ENCODE measurements at regions not wholly inside any gene's neighbourhood (a gene's known extent, or its start where the extent isn't known, plus 50 kb on each side); places are given as distances from the start of the nearest gene placed in this dataset.

- BruUV-seq (replicated peaks), result no TSS peak
- H3K27ac ChIP-seq (ENCODE audit: low read depth, low read length, poor library complexity, severe bottlenecking), result no peak overlapping the region
- no peak overlapping the region for H3K4me3 ChIP-seq (ENCODE audit: low read depth, low read length, poor library complexity, severe bottlenecking)
- TF ChIP-seq EZH2phosphoT487 (IDR thresholded peaks at IDR 0.05; ENCODE audit: borderline replicate concordance, low read depth, low read length), result no peak
- no peak for TF ChIP-seq CTCF (conservative IDR thresholded peaks at IDR 0.05; ENCODE audit: low read length)
- H3K4me2 ChIP-seq (ENCODE audit: low read length), result no peak overlapping the region
- H3K9me3 ChIP-seq (ENCODE audit: low read length), result no peaks in the 10 kb centered on the region
- intact Hi-C loops (cut with micrococcal nuclease; ENCODE audit: unreplicated experiment), result no loop called here
- ChIA-PET CTCF (ENCODE audit: unreplicated experiment) (no interaction called here), POLR2A (no interaction called here)
- H3K36me3 ChIP-seq (ENCODE audit: insufficient read depth, low read length), result no peaks in the 10 kb centered on the region
- no peaks in the 10 kb centered on the region for H3K9me2 ChIP-seq (ENCODE audit: insufficient read depth, low read length)
- no peak for DNase-seq (ENCODE audit: low spot score)
- no peaks in the 10 kb centered on the region for H3K79me2 ChIP-seq (ENCODE audit: insufficient read depth, low read depth, low read length)
- no peaks in the 10 kb centered on the region for H3K4me1 ChIP-seq (ENCODE audit: insufficient read depth, low read length, poor library complexity, severe bottlenecking)
- H2AFZ ChIP-seq (ENCODE audit: low read length), result no peak overlapping the region
- no peaks in the 10 kb centered on the region for H4K20me1 ChIP-seq (ENCODE audit: insufficient read depth, low read length)
Measured at GRCh38 chr3:176661432-176661964, 535.8 kb downstream of the TBL1XR1 start.

GRCh38 chr3:176655404-176656094 is 541.7 kb downstream of the TBL1XR1 start:
- no peaks in the 10 kb centered on the region for H4K20me1 ChIP-seq (ENCODE audit: insufficient read depth, low read length)
- ChIA-PET POLR2A (interaction anchor here (0.5 to 1.1 kb wide), 2 partner anchors 8 to 20 kb away, joined by 3 read pairs; no protein-coding TSS in a partner anchor), CTCF (ENCODE audit: unreplicated experiment) (no interaction called here)
- DNase-seq (ENCODE audit: low spot score), result no peak
- no peak overlapping the region for H3K27ac ChIP-seq (ENCODE audit: low read depth, low read length, poor library complexity, severe bottlenecking)
- H3K36me3 ChIP-seq (ENCODE audit: insufficient read depth, low read length), result no peaks in the 10 kb centered on the region
- H2AFZ ChIP-seq (ENCODE audit: low read length), result no peak overlapping the region
- H3K4me1 ChIP-seq (ENCODE audit: insufficient read depth, low read length, poor library complexity, severe bottlenecking), result no peaks in the 10 kb centered on the region
- H3K9me3 ChIP-seq (ENCODE audit: low read length), result no peaks in the 10 kb centered on the region
- H3K4me3 ChIP-seq (ENCODE audit: low read depth, low read length, poor library complexity, severe bottlenecking), result no peak overlapping the region
- no TSS peak for BruUV-seq (replicated peaks)
- H3K9me2 ChIP-seq (ENCODE audit: insufficient read depth, low read length), result no peaks in the 10 kb centered on the region
- H3K79me2 ChIP-seq (ENCODE audit: insufficient read depth, low read depth, low read length), result no peaks in the 10 kb centered on the region
- H3K4me2 ChIP-seq (ENCODE audit: low read length), result no peak overlapping the region
- intact Hi-C loops (cut with micrococcal nuclease; ENCODE audit: unreplicated experiment), result no loop called here
- TF ChIP-seq EZH2phosphoT487 (IDR thresholded peaks at IDR 0.05; ENCODE audit: borderline replicate concordance, low read depth, low read length) (no peak), CTCF (conservative IDR thresholded peaks at IDR 0.05; ENCODE audit: low read length) (no peak)

- no peak for DNase-seq (ENCODE audit: low spot score)
- no peaks in the 10 kb centered on the region for H3K9me2 ChIP-seq (ENCODE audit: insufficient read depth, low read length)
- ChIA-PET CTCF (ENCODE audit: unreplicated experiment) (no interaction called here), POLR2A (no interaction called here)
- no peaks in the 10 kb centered on the region for H3K4me1 ChIP-seq (ENCODE audit: insufficient read depth, low read length, poor library complexity, severe bottlenecking)
- TF ChIP-seq CTCF (conservative IDR thresholded peaks at IDR 0.05; ENCODE audit: low read length), result no peak
- no peak for TF ChIP-seq EZH2phosphoT487 (IDR thresholded peaks at IDR 0.05; ENCODE audit: borderline replicate concordance, low read depth, low read length)
- intact Hi-C loops (cut with micrococcal nuclease; ENCODE audit: unreplicated experiment), result no loop called here
- no peaks in the 10 kb centered on the region for H4K20me1 ChIP-seq (ENCODE audit: insufficient read depth, low read length)
- no peak overlapping the region for H3K4me3 ChIP-seq (ENCODE audit: low read depth, low read length, poor library complexity, severe bottlenecking)
- H3K9me3 ChIP-seq (ENCODE audit: low read length), result no peaks in the 10 kb centered on the region
- BruUV-seq (replicated peaks), result no TSS peak
- no peak overlapping the region for H3K27ac ChIP-seq (ENCODE audit: low read depth, low read length, poor library complexity, severe bottlenecking)
- no peak overlapping the region for H3K4me2 ChIP-seq (ENCODE audit: low read length)
- H2AFZ ChIP-seq (ENCODE audit: low read length), result no peak overlapping the region
- H3K79me2 ChIP-seq (ENCODE audit: insufficient read depth, low read depth, low read length), result no peaks in the 10 kb centered on the region
- H3K36me3 ChIP-seq (ENCODE audit: insufficient read depth, low read length), result no peaks in the 10 kb centered on the region
Measured at GRCh38 chr3:176651622-176652021, 545.7 kb downstream of the TBL1XR1 start.
